ENCODE measurements at regions not wholly inside any gene's neighbourhood (a gene's known extent, or its start where the extent isn't known, plus 50 kb on each side); places are given as distances from the start of the nearest gene placed in this dataset.
A peak's percentile ranks its signal among the peaks of the same experiment; 100 is the strongest.

DNA sequence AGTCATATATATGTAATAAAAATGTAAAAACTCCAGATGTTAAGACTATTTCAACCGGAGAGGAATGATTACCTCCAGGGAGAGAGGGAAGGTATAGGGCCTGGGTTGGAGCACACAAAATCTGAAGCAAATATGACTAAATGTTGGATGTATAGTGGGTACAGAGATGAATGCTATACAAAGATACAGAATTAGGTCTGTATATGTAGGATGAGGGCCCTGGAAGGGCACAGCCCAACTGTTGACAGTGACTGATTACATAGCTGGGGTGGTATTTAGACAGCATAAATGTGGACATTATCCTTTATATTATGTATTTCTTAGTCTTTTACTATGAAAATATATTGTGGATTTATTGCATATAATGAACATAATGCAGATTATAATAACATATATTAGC, 94.4 kb upstream of the SPATA12 start:
- Histone ChIP-seq H3K9me3 (no peaks in the 10 kb centered on the region), H3K4me1 (ENCODE audit: low read depth) (no peaks in the 10 kb centered on the region), H3K36me3 (ENCODE audit: low read depth) (no peaks in the 10 kb centered on the region), H3K4me3 (no peak overlapping the region)
- intact Hi-C loops (cut with DNase I, micrococcal nuclease) = no loop called here
- TF ChIP-seq, protein P1, sequence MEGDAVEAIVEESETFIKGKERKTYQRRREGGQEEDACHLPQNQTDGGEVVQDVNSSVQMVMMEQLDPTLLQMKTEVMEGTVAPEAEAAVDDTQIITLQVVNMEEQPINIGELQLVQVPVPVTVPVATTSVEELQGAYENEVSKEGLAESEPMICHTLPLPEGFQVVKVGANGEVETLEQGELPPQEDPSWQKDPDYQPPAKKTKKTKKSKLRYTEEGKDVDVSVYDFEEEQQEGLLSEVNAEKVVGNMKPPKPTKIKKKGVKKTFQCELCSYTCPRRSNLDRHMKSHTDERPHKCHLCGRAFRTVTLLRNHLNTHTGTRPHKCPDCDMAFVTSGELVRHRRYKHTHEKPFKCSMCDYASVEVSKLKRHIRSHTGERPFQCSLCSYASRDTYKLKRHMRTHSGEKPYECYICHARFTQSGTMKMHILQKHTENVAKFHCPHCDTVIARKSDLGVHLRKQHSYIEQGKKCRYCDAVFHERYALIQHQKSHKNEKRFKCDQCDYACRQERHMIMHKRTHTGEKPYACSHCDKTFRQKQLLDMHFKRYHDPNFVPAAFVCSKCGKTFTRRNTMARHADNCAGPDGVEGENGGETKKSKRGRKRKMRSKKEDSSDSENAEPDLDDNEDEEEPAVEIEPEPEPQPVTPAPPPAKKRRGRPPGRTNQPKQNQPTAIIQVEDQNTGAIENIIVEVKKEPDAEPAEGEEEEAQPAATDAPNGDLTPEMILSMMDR (IDR thresholded peaks at IDR 0.05) = no peak
- no peak for ATAC-seq
- DNase-seq = no peak

DNA sequence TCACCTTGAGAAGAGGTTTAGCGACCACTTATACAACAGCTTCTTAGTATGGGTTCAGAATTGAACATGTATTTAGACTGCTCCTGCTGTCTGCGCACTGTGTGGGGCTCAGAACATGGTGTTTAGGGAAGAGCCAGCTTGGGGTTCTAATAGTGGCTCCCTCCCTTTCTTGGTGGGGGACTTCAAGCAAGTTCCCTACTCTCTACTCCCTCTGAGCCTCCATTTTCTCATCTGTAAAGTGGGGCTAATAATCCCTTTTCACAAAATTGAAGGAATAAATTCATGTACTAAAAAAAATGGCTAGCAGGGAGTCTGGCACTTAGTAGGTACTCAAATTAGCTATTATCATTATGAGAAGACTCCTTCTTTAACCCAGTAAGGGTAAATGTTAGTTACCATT, 97.5 kb upstream of the SPATA12 start:
- ATAC-seq (no peak), DNase-seq (no peak)
- H3K4me3 ChIP-seq = no peak overlapping the region

DNA sequence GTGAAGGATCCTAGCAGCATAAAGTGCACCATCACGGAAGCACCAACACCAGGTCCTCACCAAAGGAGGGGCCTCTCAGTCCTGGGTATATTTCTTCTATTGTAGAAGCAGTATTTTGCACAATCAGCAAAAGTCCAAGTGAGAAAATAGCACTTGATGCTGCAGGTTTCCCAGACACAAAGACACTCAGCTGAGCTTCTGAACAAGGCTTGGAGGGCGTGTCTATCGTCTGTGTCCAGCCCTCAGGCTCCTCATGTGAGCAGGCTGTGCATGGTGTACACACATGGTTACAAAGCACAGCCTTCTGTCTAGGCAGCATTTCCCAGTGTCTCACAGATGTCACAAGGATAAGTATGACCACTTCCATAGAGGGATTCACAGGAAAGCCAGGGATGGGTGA, 98.3 kb upstream of the SPATA12 start:
- ATAC-seq = peak; percentile 30
- H3K4me1 ChIP-seq (ENCODE audit: low read depth) = no peaks in the 10 kb centered on the region

More for the DNA sequence above, 97.5 kb upstream of the SPATA12 start:
- Histone ChIP-seq H3K36me3 (ENCODE audit: low read depth) (no peaks in the 10 kb centered on the region), H3K4me1 (ENCODE audit: low read depth) (no peaks in the 10 kb centered on the region), H3K9me3 (no peaks in the 10 kb centered on the region)
- intact Hi-C loops (cut with DNase I, micrococcal nuclease) = no loop called here
- TF ChIP-seq, protein P1 (IDR thresholded peaks at IDR 0.05) = no peak

DNA sequence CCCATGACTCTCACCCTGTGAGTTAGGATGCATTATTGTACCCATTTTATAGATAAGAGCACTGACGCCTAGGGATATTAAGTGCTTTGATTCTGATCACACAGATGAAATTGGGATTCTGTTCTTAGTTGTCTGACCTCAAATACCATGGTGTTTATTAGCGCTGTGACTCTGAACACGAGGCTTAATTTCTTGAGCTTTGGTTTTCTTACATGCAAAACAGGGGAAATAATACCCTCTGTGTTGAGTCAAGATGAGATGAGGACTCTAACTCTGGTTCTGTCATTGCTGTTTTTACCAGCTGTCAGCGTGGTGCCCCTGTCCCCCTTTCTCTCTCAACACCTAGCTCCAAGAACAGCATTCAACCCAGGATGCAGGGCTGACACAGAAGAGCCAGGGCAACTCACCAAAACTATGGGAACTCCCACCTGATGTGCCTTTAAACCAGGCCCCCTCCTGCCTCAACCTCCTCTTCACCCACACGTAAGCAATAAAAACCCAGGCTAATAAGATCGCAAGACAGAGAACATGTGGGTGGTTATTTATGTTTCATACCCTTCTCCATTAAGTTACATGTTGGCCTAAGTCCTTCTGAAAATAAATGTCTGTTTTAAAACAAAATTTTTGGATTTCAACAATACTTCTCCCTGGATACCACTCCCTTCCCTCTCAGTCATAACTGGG, 100.1 kb upstream of the SPATA12 start:
- intact Hi-C loops (cut with DNase I, micrococcal nuclease) = no loop called here
- H3K9me3 ChIP-seq = no peaks in the 10 kb centered on the region
- no peaks in the 10 kb centered on the region for H3K4me1 ChIP-seq (ENCODE audit: low read depth)
- no peaks in the 10 kb centered on the region for H3K36me3 ChIP-seq (ENCODE audit: low read depth)
- ATAC-seq = no peak
- TF ChIP-seq, protein P1 (IDR thresholded peaks at IDR 0.05) = no peak
- DNase-seq = no peak
- no peak overlapping the region for H3K4me3 ChIP-seq

More for the DNA sequence above, 98.3 kb upstream of the SPATA12 start:
- Histone ChIP-seq H3K36me3 (ENCODE audit: low read depth) (no peaks in the 10 kb centered on the region), H3K4me3 (no peak overlapping the region), H3K9me3 (no peaks in the 10 kb centered on the region)
- DNase-seq = no peak
- intact Hi-C loops (cut with DNase I, micrococcal nuclease) = no loop called here
- TF ChIP-seq, protein P1 (IDR thresholded peaks at IDR 0.05) = no peak

DNA sequence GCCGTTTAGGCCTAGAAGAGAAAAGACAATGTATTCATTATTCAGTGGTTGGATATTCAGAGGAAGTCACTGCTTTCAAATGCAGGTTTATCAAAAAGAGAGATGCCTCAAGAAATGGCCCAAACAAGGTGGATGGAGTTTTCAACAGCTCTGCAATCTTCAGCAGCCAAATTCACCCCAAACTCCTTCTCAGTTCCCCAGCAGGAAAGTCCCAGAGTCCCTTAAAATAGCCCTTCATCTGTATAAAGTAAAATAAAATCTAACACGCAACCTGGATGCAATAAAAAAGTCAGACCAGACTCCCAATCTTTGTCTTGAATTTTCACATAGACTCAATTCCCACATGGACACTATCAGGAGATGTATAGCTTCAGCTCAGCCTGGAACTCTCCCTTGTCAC, 101.6 kb upstream of the SPATA12 start:
- no peaks in the 10 kb centered on the region for H3K9me3 ChIP-seq
- DNase-seq (no peak), ATAC-seq (no peak)
- TF ChIP-seq, protein P1 (IDR thresholded peaks at IDR 0.05) = no peak
- H3K4me1 ChIP-seq (ENCODE audit: low read depth) = peaks cover 4% of the 10 kb centered on the region
- no peak overlapping the region for H3K4me3 ChIP-seq
- intact Hi-C loops (cut with DNase I, micrococcal nuclease) = no loop called here
- H3K36me3 ChIP-seq (ENCODE audit: low read depth) = no peaks in the 10 kb centered on the region

DNA sequence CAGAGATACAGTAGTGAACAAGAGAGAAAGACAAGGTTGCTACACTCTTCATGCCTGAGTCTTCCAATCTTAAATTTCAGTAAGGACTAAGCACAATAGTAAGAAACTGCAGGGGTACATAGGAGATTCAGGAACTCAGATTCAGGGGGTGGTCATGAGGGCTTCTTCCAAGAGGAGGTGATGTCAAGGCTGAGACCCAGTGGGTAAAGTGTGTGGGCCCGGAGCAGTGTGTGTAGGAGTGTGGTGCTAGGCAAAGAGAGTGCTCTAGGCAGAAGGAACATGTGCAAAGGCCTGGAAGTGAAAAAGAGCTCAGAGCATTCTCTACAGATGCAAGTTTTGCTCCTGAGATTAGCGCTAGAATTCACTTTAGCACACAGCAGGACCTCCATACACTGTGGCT, 102.9 kb upstream of the SPATA12 start:
- H3K9me3 ChIP-seq = no peaks in the 10 kb centered on the region
- no peak for DNase-seq
- ATAC-seq = no peak
- peaks cover 15% of the 10 kb centered on the region for H3K4me1 ChIP-seq (ENCODE audit: low read depth)
- no peaks in the 10 kb centered on the region for H3K36me3 ChIP-seq (ENCODE audit: low read depth)
- H3K4me3 ChIP-seq = no peak overlapping the region
- intact Hi-C loops (cut with DNase I, micrococcal nuclease) = no loop called here
- TF ChIP-seq, protein P1 (IDR thresholded peaks at IDR 0.05) = no peak

Measured in mucosa of descending colon (tissue), 3 donors.